ENCODE measurements at regions not wholly inside any gene's neighbourhood (a gene's known extent, or its start where the extent isn't known, plus 50 kb on each side); places are given as distances from the start of the nearest gene placed in this dataset.

DNA sequence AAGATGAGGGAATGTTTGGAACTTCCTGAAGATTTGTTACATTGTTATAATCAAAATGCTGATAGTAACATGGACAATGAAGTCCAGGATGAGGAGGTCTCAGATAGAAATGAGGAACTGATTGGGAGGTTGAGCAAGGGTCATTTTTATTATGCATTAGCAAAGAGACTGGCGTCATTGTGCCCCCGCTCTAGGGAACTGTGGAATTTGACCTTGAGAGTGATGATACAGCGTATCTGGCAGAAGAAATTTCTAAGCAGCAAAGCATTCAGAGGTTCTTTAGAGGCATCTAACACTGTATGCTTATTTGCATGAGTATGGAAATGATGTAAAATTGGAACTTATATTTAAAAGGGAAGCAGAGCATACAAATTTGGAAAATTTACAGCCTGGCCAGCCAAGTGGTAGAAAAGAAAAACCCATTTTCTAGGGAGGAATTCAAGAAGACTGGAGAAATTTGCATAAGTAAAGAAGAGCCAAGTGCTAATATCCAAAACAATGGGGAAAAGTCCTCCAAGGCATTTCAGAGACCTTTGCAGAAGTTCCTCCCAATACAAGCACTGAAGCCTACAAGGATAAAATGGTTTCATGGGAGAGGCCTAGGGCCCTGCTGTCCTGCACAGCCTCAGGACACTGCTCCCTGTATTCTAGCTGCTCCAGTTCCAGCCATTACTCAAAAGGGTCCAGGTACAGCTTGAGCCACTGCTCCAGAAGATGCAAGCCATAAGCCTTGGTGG is 483.0 kb upstream of the NDST4 start:
- DNase-seq, result no peak
- Histone ChIP-seq H3K9me2 (no peaks in the 10 kb centered on the region), H2AFZ (ENCODE audit: low read depth) (no peak overlapping the region), H3K4me2 (no peak overlapping the region), H3K4me1 (ENCODE audit: control insufficient read depth in 1 of 2, insufficient read depth in 2 of 2, low read depth in 1 of 2, low read length in 1 of 2) (no peaks in the 10 kb centered on the region), H3K4me3 (ENCODE audit: low read depth in 2 of 2, low read length in 1 of 2) (no peak overlapping the region), H3K36me3 (replicated peaks in 1 of 2; ENCODE audit: control insufficient read depth in 1 of 2, insufficient read depth in 2 of 2, low read length in 1 of 2) (no peaks in the 10 kb centered on the region), H3K9me3 (no peaks in the 10 kb centered on the region), H3F3A (replicated peaks; ENCODE audit: insufficient read depth) (no peaks in the 10 kb centered on the region), H3K27me3 (ENCODE audit: insufficient read depth) (no peaks in the 10 kb centered on the region), H3K27ac (ENCODE audit: low read depth in 2 of 2, low read length in 1 of 2) (no peak overlapping the region), H3K9ac (no peak overlapping the region), H4K20me1 (ENCODE audit: insufficient read depth) (no peaks in the 10 kb centered on the region), H3K79me2 (ENCODE audit: insufficient read depth) (no peaks in the 10 kb centered on the region)
- TF ChIP-seq RFX5 (IDR thresholded peaks at IDR 0.05; ENCODE audit: low read length) (no peak), ELF1 (IDR thresholded peaks at IDR 0.05) (no peak), TEAD4 (IDR thresholded peaks at IDR 0.05; ENCODE audit: borderline replicate concordance, insufficient read depth) (no peak), CTCF (IDR thresholded peaks at IDR 0.05) (no peak), NRF1 (IDR thresholded peaks at IDR 0.05; ENCODE audit: low read depth, low read length) (no peak), TAF1 (IDR thresholded peaks at IDR 0.05; ENCODE audit: borderline replicate concordance, low read depth, low read length) (no peak), POLR2AphosphoS5 (IDR thresholded peaks at IDR 0.05; ENCODE audit: low read depth, low read length) (no peak), FOSL2 (IDR thresholded peaks at IDR 0.05; ENCODE audit: borderline replicate concordance, low read depth) (no peak), JUND (IDR thresholded peaks at IDR 0.05) (no peak), EZH2phosphoT487 (IDR thresholded peaks at IDR 0.05; ENCODE audit: borderline replicate concordance, low read depth) (no peak), MXI1 (IDR thresholded peaks at IDR 0.05; ENCODE audit: low read depth, low read length) (no peak)
- ChIA-PET POLR2A (no interaction called here), CTCF (no interaction called here)
- WGBS (ENCODE audit: low lambda C conversion rate), result 35% methylated on average over 3 of the region's 3 CpGs

DNA sequence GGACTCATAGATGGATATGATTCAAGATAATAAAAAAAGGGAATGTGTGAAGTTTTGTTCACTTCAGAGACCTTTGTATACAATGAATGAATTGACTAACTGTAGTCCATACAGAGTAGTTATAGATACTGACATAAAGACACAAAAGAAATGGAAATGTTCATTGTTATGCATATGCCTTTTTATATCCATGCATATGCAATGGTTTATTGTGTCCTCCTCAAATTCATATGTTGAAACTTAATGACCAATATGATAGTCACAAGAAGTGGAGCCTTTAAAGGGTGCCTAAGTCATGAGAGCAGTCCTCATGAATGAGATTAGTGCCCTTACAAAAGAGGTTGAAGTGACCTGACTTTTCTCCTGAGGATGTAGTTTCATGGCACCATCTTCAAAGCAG is 467.5 kb upstream of the NDST4 start:
- H3K4me1 ChIP-seq (ENCODE audit: control insufficient read depth in 1 of 2, insufficient read depth in 2 of 2, low read depth in 1 of 2, low read length in 1 of 2), result no peaks in the 10 kb centered on the region
- no peaks in the 10 kb centered on the region for H3K9me2 ChIP-seq
- no peak overlapping the region for H2AFZ ChIP-seq (ENCODE audit: low read depth)
- TF ChIP-seq REST (IDR thresholded peaks at IDR 0.05; ENCODE audit: low read depth, low read length) (no peak), GABPA (IDR thresholded peaks at IDR 0.05; ENCODE audit: low read depth) (no peak), YY1 (IDR thresholded peaks at IDR 0.05; ENCODE audit: low read depth) (no peak)
- H3K36me3 ChIP-seq (replicated peaks in 1 of 2; ENCODE audit: control insufficient read depth in 1 of 2, insufficient read depth in 2 of 2, low read length in 1 of 2), result no peaks in the 10 kb centered on the region
- no peak for DNase-seq
- H4K20me1 ChIP-seq (ENCODE audit: insufficient read depth), result no peaks in the 10 kb centered on the region
- no peaks in the 10 kb centered on the region for H3K79me2 ChIP-seq (ENCODE audit: insufficient read depth)
- H3K9ac ChIP-seq, result no peak overlapping the region
- no peak overlapping the region for H3K4me2 ChIP-seq
- ChIA-PET CTCF (no interaction called here), POLR2A (no interaction called here)
- H3K27me3 ChIP-seq (ENCODE audit: insufficient read depth), result no peaks in the 10 kb centered on the region
- no peak overlapping the region for H3K27ac ChIP-seq (ENCODE audit: low read depth in 2 of 2, low read length in 1 of 2)
- no peaks in the 10 kb centered on the region for H3F3A ChIP-seq (replicated peaks; ENCODE audit: insufficient read depth)
- no peaks in the 10 kb centered on the region for H3K9me3 ChIP-seq
- H3K4me3 ChIP-seq (ENCODE audit: low read depth in 2 of 2, low read length in 1 of 2), result no peak overlapping the region
